ENCODE measurements at regions not wholly inside any gene's neighbourhood (a gene's known extent, or its start where the extent isn't known, plus 50 kb on each side); places are given as distances from the start of the nearest gene placed in this dataset.

- H3K4ac ChIP-seq (replicated peaks; ENCODE audit: insufficient read length, low read depth, low read length), result no peak overlapping the region
- H2BK120ac ChIP-seq (replicated peaks; ENCODE audit: low read depth, low read length), result no peak overlapping the region
- ChIA-PET CTCF (ENCODE audit: partially characterized antibody) (no interaction called here), POLR2A (ENCODE audit: partially characterized antibody) (no interaction called here)
- H3K9ac ChIP-seq (replicated peaks in 1 of 4; ENCODE audit: extremely low read depth in 1 of 4, low read depth in 3 of 4, low read length in 3 of 4), result no peak overlapping the region
- peaks cover 0 to 3% (median 0%) of the 10 kb centered on the region in 4 experiments; a peak in 1 of 7 replicates for H3K4me1 ChIP-seq (replicated peaks in 1 of 4; ENCODE audit: control insufficient read depth in 3 of 4, insufficient read depth in 4 of 4, low read length in 3 of 4)
- H3K23ac ChIP-seq (ENCODE audit: insufficient read length), result no peak overlapping the region
- no peak overlapping the region for H3K4me2 ChIP-seq (ENCODE audit: insufficient read depth in 1 of 2, low read depth in 2 of 2, low read length in 2 of 2)
- no peak for FAIRE-seq
- H2AFZ ChIP-seq (ENCODE audit: low read length), result no peak overlapping the region
- no peaks in the 10 kb centered on the region for H3K9me3 ChIP-seq (ENCODE audit: insufficient read depth in 2 of 2, low read depth in 1 of 2, low read length in 1 of 2)
- 59% methylated on average over 1 of the region's 1 CpG; no CpG with 5 or more reads in 1 of the 2 experiments for WGBS, 2 experiments (ENCODE audit: extremely low coverage in 1 of 2, insufficient coverage in 1 of 2, insufficient read length in 1 of 2, insufficient replicate concordance in 2 of 2, low coverage in 1 of 2, low lambda C conversion rate in 2 of 2, missing lambda C conversion rate in 1 of 2)
- no peaks in the 10 kb centered on the region for H3K27me3 ChIP-seq (replicated peaks in 1 of 4; ENCODE audit: control insufficient read depth in 3 of 4, extremely low read depth in 1 of 4, insufficient read depth in 3 of 4, low read length in 3 of 4)
- no peak for DNase-seq (ENCODE audit: low read depth in 1 of 2, low spot score in 2 of 2)
- H3K4me3 ChIP-seq (ENCODE audit: extremely low read depth in 1 of 4, insufficient read depth in 2 of 4, low read depth in 3 of 4, low read length in 4 of 4), result no peak overlapping the region
- no peak overlapping the region for H3K18ac ChIP-seq (ENCODE audit: extremely low read depth, low read length)
- no peak overlapping the region for H4K91ac ChIP-seq (replicated peaks; ENCODE audit: insufficient read length, low read length)
- H2BK20ac ChIP-seq (ENCODE audit: low read length), result no peak overlapping the region
- H3K36me3 ChIP-seq (ENCODE audit: control insufficient read depth in 2 of 4, insufficient read depth in 4 of 4, low read length in 3 of 4), result no peaks in the 10 kb centered on the region
- H4K5ac ChIP-seq (ENCODE audit: insufficient read length, low read depth, low read length), result no peak overlapping the region
- H3K27ac ChIP-seq (ENCODE audit: low read depth, low read length), result no peak overlapping the region
- no peak overlapping the region; the same call in 1 of the 2 replicates for H2BK5ac ChIP-seq (ENCODE audit: low read depth, low read length)
- no peak overlapping the region for H3K56ac ChIP-seq (replicated peaks; ENCODE audit: insufficient read length, low read depth, low read length)
- no peak overlapping the region for H2BK15ac ChIP-seq (ENCODE audit: low read length)
- no peaks in the 10 kb centered on the region for H3K79me1 ChIP-seq (ENCODE audit: low read depth, low read length)
- no peak overlapping the region for H2AK5ac ChIP-seq (ENCODE audit: low read depth, low read length)
- H3K14ac ChIP-seq (ENCODE audit: insufficient read length), result no peak overlapping the region
- no peaks in the 10 kb centered on the region for H3K79me2 ChIP-seq (ENCODE audit: control insufficient read depth in 1 of 2, insufficient read depth in 2 of 2, low read length in 2 of 2)
- H4K8ac ChIP-seq (ENCODE audit: extremely low read depth, insufficient read depth, low read length), result no peak overlapping the region
- H3K23me2 ChIP-seq (ENCODE audit: low read depth, low read length), result no peaks in the 10 kb centered on the region
- H2BK12ac ChIP-seq (ENCODE audit: low read depth, low read length), result no peak overlapping the region
- no peaks in the 10 kb centered on the region for H4K20me1 ChIP-seq (replicated peaks in 1 of 2; ENCODE audit: control insufficient read depth in 1 of 2, insufficient read depth in 2 of 2, low read length in 2 of 2)
- TF ChIP-seq PHF8 (conservative IDR thresholded peaks at IDR 0.05; ENCODE audit: low read depth, low read length), result no peak
- no peak for TF ChIP-seq SIRT6 (IDR thresholded peaks at IDR 0.05; ENCODE audit: low read length)
- TF ChIP-seq BACH1 (IDR thresholded peaks at IDR 0.05; ENCODE audit: low read length), result no peak
- no peak for TF ChIP-seq TEAD4 (IDR thresholded peaks at IDR 0.05; ENCODE audit: low read depth, low read length)
- no peak for TF ChIP-seq CTBP2 (IDR thresholded peaks at IDR 0.05; ENCODE audit: borderline replicate concordance, insufficient read depth, insufficient read length, low read length)
- TF ChIP-seq CHD1 (IDR thresholded peaks at IDR 0.05; ENCODE audit: low read depth, low read length), result no peak
- TF ChIP-seq JUN (IDR thresholded peaks at IDR 0.05; ENCODE audit: low read depth, low read length), result no peak
- TF ChIP-seq GABPA (IDR thresholded peaks at IDR 0.05; ENCODE audit: borderline replicate concordance, insufficient read depth, low read length), result no peak
- TF ChIP-seq POU5F1 (IDR thresholded peaks at IDR 0.05; ENCODE audit: low read depth, low read length), result no peak
- no peak for TF ChIP-seq SRF (IDR thresholded peaks at IDR 0.05; ENCODE audit: low read depth, low read length)
- no peak for TF ChIP-seq RNF2 (IDR thresholded peaks at IDR 0.05; ENCODE audit: borderline replicate concordance, low read depth, low read length, missing control alignments, poor library complexity, severe bottlenecking)
- no peak for TF ChIP-seq JUND (IDR thresholded peaks at IDR 0.05; ENCODE audit: low read length)
- TF ChIP-seq SP4 (IDR thresholded peaks at IDR 0.05; ENCODE audit: low read length), result no peak
These were observed 347.8 kb downstream of the PTEN start for GRCh38 chr10:88211230-88211629.

Data from H1 (cell line).